ENCODE measurements at regions not wholly inside any gene's neighbourhood (a gene's known extent, or its start where the extent isn't known, plus 50 kb on each side); places are given as distances from the start of the nearest gene placed in this dataset.

- in situ Hi-C loops (cut with MboI; ENCODE audit: low sequenced_read_pairs), result no loop called here
Measured at GRCh38 chr14:101098641-101099040, 195.1 kb upstream of the RTL1 start.

DNA sequence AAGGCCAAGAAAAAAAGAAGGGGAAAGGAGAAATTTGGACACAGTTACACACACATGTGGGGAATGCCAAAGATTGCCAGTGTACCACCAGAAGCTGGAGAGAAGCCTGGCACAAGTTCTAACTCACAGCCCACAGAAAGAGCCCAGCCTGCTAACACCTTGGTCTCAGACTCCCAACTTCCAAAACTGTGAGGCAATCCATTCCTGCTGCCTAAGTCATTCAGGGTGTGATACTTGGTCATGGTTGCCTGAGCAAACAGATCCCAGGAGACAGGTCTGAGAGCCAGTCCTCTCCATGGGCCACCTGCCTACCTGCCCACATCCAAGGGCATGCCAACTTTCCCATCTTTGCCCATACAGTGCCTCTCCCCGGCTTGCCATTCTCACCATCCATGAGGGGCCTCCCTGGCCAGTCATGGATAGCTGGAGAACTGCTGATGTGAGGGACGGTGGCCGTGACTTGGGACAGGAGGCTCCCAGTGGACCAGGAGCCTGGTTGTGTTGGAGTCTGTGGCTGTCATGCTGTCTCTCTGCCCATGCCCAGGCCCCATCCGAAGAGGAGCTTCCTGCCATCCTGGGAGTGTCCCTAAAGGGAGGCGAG lies 198.0 kb upstream of the RTL1 start:
- in situ Hi-C loops (cut with MboI; ENCODE audit: low sequenced_read_pairs), result no loop called here

DNA sequence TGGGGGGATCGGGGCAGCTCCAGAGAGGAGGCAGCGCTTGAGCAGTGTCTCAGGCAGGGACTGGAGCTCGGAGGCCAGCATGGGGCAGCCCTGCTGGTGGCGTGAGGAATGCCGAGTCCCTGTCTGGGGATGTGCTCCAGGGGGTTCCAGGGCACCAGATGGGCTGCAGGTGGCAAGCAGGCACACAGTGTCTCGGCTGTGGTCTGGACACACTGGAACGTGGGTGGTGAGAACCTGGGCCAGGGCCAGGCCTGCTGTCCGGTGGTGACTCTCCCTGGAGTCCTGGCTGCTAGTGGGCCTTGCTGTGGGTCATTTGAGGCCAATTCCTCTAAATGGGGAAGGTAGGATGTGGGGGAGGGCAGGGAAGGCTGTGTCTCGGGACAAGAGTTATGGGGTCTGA lies 199.4 kb upstream of the RTL1 start:
- in situ Hi-C loops (cut with MboI; ENCODE audit: low sequenced_read_pairs), result no loop called here

GRCh38 chr14:101103321-101103901 lies 199.9 kb upstream of the RTL1 start:
- in situ Hi-C loops (cut with MboI; ENCODE audit: low sequenced_read_pairs), result no loop called here

GRCh38 chr14:101104485-101104884 lies 201.0 kb upstream of the RTL1 start:
- in situ Hi-C loops (cut with MboI; ENCODE audit: low sequenced_read_pairs), result no loop called here

DNA sequence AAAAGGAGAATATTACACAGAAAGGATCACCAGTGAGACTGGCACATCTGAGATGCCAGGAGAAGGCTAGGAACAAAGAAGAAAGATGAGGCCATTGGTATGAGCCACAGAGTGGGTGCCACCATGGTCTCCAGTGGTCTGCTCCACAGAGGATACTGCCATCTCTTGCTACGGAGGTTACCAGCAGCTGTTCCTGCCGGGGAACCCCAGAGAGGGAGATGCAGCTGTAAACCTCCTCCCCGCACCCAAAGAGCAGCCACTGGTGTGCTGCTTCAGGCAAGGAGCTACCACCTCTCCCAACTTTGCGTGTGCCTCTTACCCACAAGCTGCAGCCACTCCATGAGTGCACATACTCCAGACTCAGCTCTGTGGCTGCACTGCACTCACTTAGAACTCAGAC lies 201.5 kb upstream of the RTL1 start:
- in situ Hi-C loops (cut with MboI; ENCODE audit: low sequenced_read_pairs), result no loop called here

DNA sequence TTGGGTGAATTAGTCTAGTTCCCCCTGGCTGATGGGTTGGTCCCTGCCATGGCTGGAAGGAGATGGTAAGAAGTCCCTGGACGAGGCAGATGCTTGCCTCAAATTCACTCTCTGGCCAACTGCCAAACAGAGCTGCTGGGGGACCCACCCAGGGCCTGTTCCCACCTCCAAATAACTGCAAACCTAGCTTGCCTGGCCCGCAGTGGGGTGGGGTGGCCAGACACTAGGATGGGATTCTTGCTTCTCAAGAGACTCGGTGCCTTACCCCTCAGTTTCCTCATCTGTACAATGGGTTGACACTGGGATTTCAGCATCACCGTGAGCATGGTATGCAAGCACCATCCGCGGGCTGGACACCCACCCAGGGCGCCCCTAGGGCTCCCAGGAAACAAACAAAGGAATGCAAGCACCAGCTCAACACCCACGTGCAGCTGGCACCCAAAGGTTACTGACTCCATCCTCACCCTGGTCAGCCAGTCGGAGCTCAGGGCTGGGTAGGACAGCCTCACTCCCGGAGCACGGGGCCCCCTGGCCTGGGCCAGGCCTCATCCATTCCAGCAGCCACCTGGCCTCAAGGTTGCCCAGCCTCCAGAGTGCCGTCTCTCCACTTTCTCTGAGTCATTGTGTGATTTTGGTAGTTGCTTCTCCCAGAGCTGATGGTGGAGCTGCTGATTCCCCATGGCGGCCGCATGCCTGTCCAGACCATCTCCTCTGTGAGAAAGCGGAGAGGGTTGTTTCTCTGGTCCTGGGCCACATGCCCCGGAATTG lies 205.2 kb upstream of the RTL1 start:
- in situ Hi-C loops (cut with MboI; ENCODE audit: low sequenced_read_pairs), result no loop called here

DNA sequence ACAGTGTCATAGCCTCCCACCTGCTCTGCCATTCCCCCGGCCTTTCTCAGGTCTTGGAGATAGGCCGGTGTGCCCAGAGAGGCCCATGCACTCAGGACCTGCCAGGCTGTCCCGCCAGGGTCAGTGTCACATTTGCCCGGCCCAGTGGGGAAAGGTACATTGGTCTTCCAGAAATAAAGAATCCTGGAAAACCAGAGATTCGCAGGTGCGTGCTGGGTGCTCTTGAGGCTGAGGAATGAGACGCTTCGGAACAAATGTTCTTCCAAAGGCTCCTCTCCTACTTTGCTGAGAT lies 205.8 kb upstream of the RTL1 start:
- in situ Hi-C loops (cut with MboI; ENCODE audit: low sequenced_read_pairs), result no loop called here

DNA sequence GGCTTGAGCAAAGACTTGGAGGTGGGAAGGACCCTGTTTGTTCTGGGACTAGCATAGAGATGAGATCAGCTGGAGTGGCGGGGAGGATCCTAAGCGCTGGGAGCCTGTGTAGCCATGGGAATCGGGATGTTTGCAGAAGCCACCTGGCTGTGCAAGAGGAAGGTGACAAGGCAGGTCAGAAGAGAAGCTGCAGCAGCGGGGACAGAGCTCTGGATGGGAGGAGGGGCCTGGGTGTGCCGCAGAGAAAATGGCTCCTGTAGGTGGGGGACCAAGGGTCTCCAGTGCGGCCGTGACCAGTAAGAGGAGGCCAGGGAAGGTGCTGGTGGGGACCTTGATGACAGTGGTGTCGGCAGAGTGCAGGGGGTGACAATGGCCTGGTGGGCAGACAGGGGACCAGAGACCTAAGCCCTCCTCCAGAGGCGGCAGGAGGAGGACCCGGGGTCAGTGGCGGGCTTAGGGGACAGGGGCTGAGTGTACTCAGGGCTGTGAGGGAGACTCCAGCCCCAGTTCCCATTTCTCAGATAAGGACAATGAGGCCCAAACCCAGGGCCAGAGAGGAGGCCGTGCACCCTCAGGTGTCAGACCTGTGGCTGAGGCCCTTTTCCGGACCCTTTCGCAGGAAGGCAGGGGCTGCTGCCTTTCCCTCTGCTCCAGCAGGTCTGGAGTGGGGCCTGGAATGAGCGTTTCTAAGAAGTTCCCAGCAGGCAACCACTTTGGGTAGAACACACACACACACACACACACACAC lies 206.6 kb upstream of the RTL1 start:
- in situ Hi-C loops (cut with MboI; ENCODE audit: low sequenced_read_pairs), result no loop called here

GRCh38 chr14:101110729-101111619 lies 207.5 kb upstream of the RTL1 start:
- in situ Hi-C loops (cut with MboI; ENCODE audit: low sequenced_read_pairs), result no loop called here

GRCh38 chr14:101111620-101112290 lies 208.2 kb upstream of the RTL1 start:
- in situ Hi-C loops (cut with MboI; ENCODE audit: low sequenced_read_pairs), result no loop called here

- in situ Hi-C loops (cut with MboI; ENCODE audit: low sequenced_read_pairs), result no loop called here
Measured at GRCh38 chr14:101112351-101113107, 209.0 kb upstream of the RTL1 start.

- in situ Hi-C loops (cut with MboI; ENCODE audit: low sequenced_read_pairs), result no loop called here
Measured at GRCh38 chr14:101113108-101113612, 209.6 kb upstream of the RTL1 start.

DNA sequence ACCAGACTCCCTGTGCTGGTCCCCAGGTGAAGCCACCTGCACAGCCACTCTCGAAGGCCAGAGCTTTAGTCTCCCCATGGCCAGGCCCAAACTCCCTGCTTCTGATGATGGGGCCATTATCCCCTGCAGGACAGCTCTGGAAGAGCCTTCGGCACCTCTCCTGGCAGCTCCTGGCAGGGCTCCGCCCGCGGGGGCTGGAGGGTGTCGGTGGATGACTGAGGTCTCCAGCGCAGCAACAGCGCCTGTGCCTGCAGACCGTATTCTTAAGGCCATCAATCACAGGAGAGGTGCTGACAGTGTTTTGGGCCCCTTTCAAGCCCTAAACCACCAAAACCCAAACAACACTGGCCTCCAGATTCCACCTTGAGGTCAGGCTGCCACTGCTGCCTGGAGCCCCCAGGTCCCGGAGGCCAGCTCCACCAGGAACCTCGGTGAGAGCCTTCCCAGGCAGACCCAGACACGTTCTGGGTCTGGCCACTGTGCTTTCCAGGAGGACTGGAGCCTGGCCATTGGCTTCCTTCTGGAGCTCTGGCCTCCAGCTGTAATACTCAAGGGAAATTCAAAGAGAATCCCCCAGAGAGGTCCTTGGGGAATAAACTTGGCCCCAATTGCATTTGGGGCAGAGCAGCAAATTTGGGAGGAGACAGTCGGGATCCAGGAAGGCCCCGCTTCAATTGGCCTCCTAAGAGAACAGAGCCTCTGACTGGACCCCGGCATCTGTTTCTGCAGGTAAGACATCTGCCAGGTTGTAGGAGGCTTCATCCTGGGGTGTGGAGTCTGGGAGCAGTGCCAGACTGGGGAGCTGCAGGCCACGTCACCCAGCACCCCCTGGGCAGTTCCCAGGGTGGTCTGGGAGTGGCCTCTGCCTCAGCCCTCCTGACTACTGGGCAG lies 210.6 kb upstream of the RTL1 start:
- in situ Hi-C loops (cut with MboI; ENCODE audit: low sequenced_read_pairs), result no loop called here

DNA sequence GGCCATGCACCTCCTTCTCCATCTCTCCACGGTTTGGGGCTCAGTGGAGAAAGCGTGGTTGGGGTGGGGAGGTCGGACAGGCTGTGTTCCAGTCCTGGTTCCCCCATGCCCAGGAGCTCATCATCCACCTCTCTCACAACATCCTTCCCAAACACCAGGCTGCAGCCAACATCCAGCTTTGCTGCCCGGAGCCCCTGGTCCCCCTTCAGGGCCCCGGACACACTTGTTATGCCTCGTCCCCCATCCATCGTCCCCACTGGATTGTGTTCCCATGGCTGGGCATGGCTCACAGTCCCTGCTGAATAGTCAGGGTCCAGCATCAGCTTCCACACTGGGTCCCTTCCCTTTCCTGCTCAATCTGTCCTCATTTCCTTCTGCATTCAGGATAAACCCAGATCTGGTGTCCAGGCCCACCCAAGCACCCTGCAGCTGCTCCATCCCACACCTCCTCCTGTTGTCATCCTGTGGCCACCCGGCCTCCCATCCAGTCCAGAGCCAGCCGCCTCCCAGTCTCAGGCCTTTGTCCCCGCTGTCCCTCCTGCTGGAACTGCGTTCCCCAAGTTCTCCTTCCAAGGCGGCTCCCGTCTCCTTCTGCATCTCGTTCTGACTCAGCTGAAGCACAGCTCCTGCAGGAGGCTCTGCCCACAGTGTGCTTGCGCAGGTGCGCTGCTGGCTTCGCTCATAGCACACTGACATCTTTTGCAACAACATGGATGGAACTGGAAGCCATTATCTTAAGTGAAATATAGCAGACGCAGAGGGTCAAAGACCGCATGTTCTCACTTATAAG lies 211.4 kb upstream of the RTL1 start:
- in situ Hi-C loops (cut with MboI; ENCODE audit: low sequenced_read_pairs), result no loop called here

DNA sequence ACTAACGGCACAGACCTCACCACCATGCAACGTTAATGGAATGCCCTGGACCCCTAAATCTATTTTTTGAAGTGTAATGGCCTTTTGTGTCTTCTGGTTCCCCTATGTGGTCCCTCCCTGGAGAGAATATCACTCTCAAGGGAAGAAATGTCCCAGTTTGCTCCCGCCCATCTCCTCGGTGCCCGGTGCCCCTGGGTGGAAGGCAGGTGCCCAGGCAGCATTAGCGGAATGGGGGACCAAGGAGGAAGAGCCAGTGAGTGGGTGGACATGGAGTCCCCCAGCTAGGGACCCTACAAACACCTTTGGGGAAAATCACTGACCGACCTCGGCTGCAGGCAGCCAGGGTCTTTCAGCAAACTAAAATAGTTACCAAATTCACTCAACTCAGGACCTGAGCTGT lies 212.1 kb upstream of the RTL1 start:
- in situ Hi-C loops (cut with MboI; ENCODE audit: low sequenced_read_pairs), result no loop called here

GRCh38 chr14:101116065-101116464 lies 212.5 kb upstream of the RTL1 start:
- in situ Hi-C loops (cut with MboI; ENCODE audit: low sequenced_read_pairs), result no loop called here

Measured in HL-60/S4 treated with phorbol 12-myristate 13-acetate at 8.2 ng/mL for 4 days and 3 days (cell line).